HL-60/S4 treated with retinoic acid at 250 ng/mL for 4 days and 3 days (cell line): ENCODE measurements at regions not wholly inside any gene's neighbourhood (a gene's known extent, or its start where the extent isn't known, plus 50 kb on each side); places are given as distances from the start of the nearest gene placed in this dataset.
"Not testable (repeated sequence)": the region's sequence is repeated elsewhere in the genome, so short reads cannot be mapped to it uniquely, and the experiment has no call there.

Experiments
- in situ Hi-C: fragments of 300-500 bp; cut with MboI; formaldehyde crosslinking; loops from 2 replicates; pipeline ENCODE4 v1.7.0; 2022; ENCODE audit warnings: low sequenced_read_pairs

- in situ Hi-C loops: no loop called here
Observed at GRCh38 chr2:194725169-194725568, 931.9 kb upstream of the SLC39A10 start.

DNA sequence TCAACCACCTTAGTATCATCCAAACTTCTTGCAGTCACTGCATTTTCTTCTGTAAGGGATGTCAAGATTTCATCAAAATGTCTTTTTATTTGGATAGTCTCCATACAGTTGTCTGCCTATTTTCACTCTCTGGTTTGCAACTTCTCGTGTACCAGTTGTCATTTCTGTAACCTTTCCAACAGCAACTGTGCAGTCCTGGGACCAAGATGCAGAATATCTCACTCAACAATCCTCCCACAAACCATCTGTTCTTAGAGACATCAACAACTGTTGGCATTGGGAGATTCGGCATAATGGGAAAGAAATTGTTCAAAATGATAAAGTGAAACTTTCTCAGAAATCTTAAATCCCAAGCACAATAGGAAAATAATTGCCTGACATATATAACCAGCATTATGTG lies 933.6 kb upstream of the SLC39A10 start:
- in situ Hi-C loops: no loop called here

GRCh38 chr2:194721227-194721626 lies 935.8 kb upstream of the SLC39A10 start:
- in situ Hi-C loops: no loop called here

DNA sequence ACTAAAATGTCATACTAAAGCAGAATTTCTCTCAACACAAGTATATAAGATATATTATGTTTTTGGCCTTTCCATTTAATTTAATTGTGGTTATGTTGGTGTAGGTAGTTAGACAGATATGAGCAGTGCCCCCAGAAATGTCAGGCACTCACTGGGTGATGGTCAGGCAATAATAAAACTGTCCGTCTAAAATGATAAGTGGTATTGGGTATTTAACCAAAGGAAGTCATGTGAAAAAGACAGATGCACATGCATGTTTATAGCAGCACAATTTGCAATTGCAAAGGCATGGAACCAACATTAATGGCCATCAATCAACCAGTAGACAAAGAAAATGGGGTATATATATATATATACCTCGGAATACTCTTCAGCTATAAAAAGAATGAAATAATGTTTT lies 936.6 kb upstream of the SLC39A10 start:
- in situ Hi-C loops: no loop called here

- in situ Hi-C loops: no loop called here
Observed at GRCh38 chr2:194718881-194719280, 938.1 kb upstream of the SLC39A10 start.

DNA sequence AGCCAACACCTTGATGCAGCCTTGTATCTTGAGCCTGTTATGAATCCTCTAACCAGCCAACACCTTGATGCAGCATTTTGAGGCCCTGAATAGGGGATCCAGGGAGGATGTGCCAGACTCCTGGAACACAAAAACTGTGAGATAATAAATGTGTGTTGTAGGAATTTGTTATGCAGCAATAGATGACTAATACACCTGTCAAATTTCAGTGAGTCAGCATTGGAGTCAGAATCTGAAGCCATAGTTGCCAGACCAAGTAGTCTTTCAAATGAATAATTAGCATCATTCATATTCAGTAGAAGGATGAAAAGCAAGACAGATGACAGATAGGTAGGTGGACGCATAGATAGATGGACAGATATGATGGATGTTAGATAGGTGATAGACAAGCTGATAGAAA lies 942.5 kb upstream of the SLC39A10 start:
- in situ Hi-C loops: no loop called here

DNA sequence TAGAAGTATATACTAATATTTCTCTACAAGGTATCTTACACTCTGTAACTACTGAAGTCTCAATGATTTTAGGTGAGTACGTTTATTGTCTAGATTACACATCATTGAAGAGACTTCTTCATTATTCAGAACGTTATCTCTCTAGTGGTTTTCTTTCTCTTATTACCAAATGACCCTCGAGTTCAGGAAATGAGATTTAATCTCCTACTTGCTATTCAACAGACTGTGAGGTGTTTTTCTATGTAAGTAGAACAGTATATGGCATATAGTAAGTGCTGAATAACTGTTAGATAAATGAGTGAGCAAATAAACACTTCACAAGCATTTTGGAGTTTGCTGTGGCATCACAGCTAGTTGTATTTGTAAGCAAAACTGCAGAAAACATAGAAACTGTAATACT lies 947.2 kb upstream of the SLC39A10 start:
- in situ Hi-C loops: no loop called here

GRCh38 chr2:194706179-194706578 lies 950.8 kb upstream of the SLC39A10 start:
- in situ Hi-C loops: no loop called here

DNA sequence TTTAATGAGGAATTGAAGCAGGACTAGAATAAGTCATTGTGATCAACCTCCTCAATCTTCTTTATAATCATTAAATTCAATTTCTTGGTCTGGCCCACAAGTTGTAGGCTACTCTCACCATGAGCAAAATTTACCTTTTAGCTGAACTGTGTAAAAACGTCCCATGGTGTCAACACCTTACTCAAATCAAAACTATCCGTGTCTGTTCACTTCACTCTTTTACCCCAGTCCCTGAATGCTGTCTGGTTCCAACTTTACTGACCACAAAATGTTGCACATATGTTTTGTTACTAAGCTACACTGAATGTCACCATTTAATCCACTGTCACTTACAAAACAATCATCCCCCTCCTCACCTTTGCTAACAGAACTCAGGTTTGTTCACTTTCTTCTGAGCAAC lies 951.6 kb upstream of the SLC39A10 start:
- in situ Hi-C loops: no loop called here

DNA sequence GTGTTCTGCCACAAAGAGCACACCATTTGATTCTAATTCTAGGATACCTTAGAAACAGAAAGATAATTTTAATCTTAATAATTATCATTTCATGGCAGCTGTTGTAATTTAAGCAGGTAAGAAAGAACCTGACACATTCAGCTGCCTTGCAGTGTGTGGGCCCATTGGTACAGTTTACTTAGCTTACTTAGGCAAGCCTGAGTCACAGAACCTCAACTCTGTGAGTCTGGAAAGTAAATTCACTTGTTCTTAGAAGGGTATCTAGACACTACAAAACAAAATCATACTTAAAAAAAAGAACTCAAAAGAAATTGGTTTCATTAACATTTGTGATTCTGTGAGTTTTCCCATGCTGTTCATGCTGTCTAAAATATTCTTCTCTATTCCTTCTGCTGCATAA lies 956.3 kb upstream of the SLC39A10 start:
- in situ Hi-C loops: no loop called here

DNA sequence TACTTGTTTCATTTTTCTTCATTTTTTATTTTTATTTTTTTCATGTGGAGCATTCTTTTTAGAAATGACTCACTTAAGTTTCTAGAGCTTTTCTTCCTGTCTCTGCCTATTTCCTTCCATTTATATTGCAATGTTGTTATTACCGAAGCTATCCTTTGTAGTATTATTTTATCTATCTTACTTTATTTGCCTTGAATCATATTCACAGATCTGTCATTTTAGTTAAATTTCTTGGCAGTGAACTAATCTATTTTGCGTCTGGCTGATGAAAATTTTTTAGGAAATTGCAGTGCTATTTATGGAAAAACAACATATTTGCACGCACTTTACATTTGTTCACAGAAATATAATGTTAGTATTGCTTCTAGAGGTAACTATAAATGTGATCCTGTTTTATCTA lies 956.9 kb upstream of the SLC39A10 start:
- in situ Hi-C loops: no loop called here

GRCh38 chr2:194698012-194698411 lies 959.0 kb upstream of the SLC39A10 start:
- in situ Hi-C loops: no loop called here

DNA sequence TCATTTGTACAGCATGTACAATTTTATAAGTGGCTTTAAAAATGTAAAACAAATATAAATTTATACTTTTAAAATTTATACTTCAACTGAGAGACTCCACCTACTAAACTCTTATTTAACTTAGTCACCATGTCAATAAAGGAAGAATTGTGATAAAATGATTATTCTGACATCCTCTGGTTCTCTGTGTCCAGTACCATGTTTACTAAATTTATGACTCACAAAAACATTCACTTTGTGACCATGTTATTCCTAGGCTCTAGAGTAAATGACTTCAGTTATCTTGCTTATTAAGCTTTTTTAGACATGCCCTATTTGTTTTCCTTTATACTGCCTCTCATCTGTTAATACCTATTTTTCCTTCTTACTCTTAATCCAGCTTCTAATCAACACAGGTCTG lies 959.6 kb upstream of the SLC39A10 start:
- in situ Hi-C loops: no loop called here

DNA sequence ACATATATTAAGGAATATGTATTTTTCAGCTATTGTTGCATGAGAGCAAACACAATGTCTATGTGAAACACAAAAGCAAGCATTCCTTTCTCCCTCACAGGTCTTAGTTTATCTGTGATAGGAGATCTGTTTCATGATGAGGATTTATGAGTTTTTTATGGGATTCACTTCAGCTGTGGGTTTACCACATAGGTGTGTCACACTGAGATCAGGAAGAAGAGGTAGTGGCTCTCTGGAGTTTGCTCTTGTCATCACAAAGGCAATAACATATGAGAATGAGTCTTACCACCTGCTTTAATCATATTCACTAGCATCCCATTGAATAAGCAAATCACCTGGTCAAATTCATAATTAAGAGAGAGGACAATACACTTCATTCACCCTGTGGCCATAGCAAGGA lies 960.3 kb upstream of the SLC39A10 start:
- in situ Hi-C loops: no loop called here

DNA sequence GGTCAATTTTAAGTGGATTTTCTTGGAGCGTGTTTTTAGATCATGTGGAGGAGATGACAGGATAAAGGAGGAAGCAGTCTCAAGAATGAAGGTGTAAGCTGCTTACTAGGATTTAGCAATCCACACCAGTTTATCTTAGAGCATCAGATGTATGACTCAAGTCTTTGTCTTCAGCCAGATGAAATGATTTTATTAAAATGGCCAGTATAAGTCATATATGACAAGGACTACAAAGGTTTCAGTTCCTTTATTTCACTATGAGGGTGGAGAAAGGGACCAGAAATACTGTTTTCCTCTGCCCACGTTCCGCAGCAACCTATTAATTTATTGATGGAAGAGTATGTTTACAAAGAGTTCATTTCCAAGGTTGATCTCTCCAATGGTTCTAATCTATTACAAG lies 970.5 kb upstream of the SLC39A10 start:
- in situ Hi-C loops: no loop called here

GRCh38 chr2:194674043-194674442 lies 983.0 kb upstream of the SLC39A10 start:
- in situ Hi-C loops: no loop called here

DNA sequence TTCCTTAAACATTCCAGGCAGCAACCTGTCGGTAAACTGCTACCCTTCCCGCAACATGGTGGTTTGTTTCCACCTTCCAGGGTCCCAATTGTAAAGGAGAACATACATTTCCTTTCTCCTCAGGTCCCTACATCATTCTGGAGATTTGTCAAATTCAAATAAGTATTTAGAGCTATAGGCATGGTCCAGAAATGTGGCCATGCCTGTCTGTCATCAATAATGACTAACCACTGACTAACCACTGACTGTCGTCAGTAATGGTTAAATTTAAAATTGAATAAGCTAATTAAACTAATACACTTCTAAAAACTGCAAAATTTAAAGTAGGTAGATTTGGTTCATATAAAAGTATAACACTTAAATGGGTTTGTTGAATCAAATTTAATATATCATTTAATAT lies 984.0 kb upstream of the SLC39A10 start:
- in situ Hi-C loops: no loop called here

DNA sequence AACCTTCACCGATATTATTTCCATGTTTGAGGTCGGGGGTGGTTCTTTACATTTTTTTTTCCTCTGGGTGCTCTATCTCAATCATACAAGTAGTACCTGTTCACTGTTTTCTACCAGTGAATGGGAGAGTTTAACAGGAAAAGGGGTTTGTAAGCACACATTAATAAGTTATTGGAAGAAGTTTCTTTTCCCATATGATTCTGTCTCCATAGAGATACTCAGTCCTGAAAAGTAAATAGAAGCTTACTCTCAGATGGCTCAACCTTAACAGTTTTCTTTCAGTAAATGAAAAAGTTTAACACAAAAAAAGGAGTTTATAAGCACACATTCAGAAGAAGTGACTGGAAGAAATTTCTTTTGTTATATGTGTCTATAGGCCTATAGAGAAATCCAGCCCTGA lies 995.6 kb upstream of the SLC39A10 start:
- in situ Hi-C loops: no loop called here

DNA sequence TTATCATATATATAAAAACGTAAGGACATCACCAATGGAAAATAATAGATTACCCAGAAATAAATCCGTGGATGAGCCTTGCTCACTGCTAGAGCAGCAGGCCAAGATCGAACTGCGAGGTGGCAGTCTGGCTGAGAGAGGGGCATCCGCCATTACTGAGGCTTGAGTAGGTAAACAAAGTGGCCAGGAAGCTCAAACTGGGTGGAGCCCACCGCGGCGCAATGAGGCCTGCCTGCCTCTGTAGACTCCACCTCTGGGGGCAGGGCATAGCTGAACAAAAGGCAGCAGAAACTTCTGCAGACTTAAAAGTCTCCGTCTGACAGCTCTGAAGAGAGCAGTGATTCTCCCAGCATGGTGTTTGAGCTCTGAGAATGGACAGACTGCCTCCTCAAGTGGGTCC lies 1018.0 kb upstream of the SLC39A10 start:
- in situ Hi-C loops: not testable (repeated sequence)

DNA sequence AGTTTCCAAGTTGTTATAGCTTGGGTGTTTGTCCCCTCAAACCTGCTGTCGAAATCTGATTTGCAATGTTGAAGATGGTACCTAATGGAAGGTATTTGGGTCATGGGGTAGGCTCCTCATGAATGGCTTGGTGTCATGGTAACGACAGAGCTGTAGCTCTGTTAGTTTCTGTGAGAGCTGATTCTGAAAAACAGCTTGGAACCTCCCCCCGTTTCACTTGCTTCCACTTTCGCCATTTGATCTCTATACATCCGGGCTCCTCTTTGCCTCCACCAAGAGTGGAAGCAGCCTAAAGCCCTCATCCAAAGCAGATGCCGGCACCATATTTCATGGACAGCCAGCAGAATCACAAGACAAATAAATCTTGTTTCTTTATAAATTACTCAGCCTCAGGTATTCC lies 1035.1 kb upstream of the SLC39A10 start:
- in situ Hi-C loops: no loop called here

DNA sequence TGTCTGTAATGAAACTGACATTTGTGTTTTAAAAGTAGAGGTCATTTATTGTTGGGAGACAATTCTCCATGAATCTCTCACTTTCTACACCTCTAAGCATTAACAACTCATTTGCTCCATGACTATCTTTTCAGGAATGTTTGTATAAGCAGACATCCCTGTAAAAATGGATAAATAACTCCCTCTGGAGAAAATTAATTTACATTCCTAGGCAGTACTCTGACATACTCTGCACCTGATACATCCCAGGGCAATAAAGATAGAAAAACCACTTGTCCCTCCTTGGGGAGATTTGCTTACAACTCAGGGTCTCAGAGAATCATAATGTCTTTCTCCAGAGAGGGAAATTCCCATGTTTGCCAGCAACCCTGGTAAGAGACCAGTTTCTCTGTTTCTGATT lies 1037.7 kb upstream of the SLC39A10 start:
- in situ Hi-C loops: no loop called here

- in situ Hi-C loops: no loop called here
Observed at GRCh38 chr2:194618432-194618831, 1038.6 kb upstream of the SLC39A10 start.

GRCh38 chr2:194616334-194616733 lies 1040.7 kb upstream of the SLC39A10 start:
- in situ Hi-C loops: no loop called here

DNA sequence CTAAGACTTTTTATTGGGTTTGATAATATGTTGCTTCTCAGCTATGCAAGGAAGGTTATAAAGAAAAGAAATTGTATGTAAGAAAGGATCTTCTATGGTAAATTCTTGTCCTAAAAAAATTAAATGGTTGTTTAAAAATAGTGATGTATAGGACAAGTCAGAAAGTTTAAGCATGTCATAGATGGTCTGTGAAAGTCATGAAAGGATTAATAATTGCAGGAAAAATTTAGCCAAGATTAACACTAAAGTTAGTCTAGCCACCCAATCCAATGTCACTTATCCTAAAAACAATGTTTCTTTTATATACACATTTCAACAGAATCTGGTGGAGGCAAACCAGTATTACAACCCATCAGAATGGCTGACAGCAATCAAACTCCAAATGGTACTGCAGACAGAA lies 1046.7 kb upstream of the SLC39A10 start:
- in situ Hi-C loops: no loop called here
